Activated T-cell treated with anti-CD3 and anti-CD28 coated beads, Interleukin-2, amount 50 U/mL, for 72 hours (primary cell): ENCODE measurements at regions not wholly inside any gene's neighbourhood (a gene's known extent, or its start where the extent isn't known, plus 50 kb on each side); places are given as distances from the start of the nearest gene placed in this dataset.
A peak's percentile ranks its signal among the peaks of the same experiment; 100 is the strongest.

Experiments used
- ATAC-seq, 2 donors: fragments of 150-1000 bp; cut with Tn5 transposase; replicated peaks in 1 of 2; 2 replicates each; pipeline ENCODE4 v1.10.0; 2021; ENCODE audit warnings: moderate library complexity in 2 of 2, mild to moderate bottlenecking in 1 of 2
- DNase-seq, 2 donors: peaks; one replicate each; pipeline ENCODE4 v3.0.0; 2021 to 2022; ENCODE audit warnings: mixed read lengths in 1 of 2
- H3K27ac Mint-ChIP-seq: one replicate; pipeline ENCODE4 v1.8.0; 2022; ENCODE audit warnings: mild to moderate bottlenecking, moderate library complexity, mixed read lengths
- H3K27me3 Mint-ChIP-seq: one replicate; pipeline ENCODE4 v1.8.0; 2022; ENCODE audit warnings: low read depth, mixed read lengths
- H3K36me3 Mint-ChIP-seq, 2 donors: one replicate each; pipeline ENCODE4 v1.8.0; 2022; ENCODE audit warnings: mixed read lengths in 2 of 2, mild to moderate bottlenecking in 1 of 2; ENCODE audit not compliant: insufficient read depth in 2 of 2
- H3K4me1 Mint-ChIP-seq: one replicate; pipeline ENCODE4 v1.8.0; 2022; ENCODE audit warnings: low read depth, mixed read lengths
- H3K4me3 Mint-ChIP-seq, 2 donors: one replicate each; pipeline ENCODE4 v1.8.0; 2022; ENCODE audit warnings: mild to moderate bottlenecking in 2 of 2, mixed read lengths in 2 of 2, moderate library complexity in 2 of 2
- H3K9me3 Mint-ChIP-seq, 2 donors: one replicate each; pipeline ENCODE4 v1.8.0; 2022; ENCODE audit warnings: mixed read lengths in 2 of 2

GRCh38 chr6:80633412-80633811, 526.9 kb downstream of the BCKDHB start:
- ATAC-seq (no peak), DNase-seq (no peak)
- Mint-ChIP-seq H3K4me3 (no peak overlapping the region), H3K36me3 (no peaks in the 10 kb centered on the region), H3K4me1 (no peaks in the 10 kb centered on the region), H3K27me3 (no peaks in the 10 kb centered on the region), H3K27ac (no peak overlapping the region), H3K9me3 (peaks cover 0 to 4% of the 10 kb centered on the region in 2 donors)

- Mint-ChIP-seq H3K9me3 (peaks cover 7 to 10% of the 10 kb centered on the region in 2 donors), H3K36me3 (peaks cover 1 to 2% of the 10 kb centered on the region in 2 donors), H3K4me3 (no peak overlapping the region), H3K27me3 (no peaks in the 10 kb centered on the region), H3K27ac (no peak overlapping the region), H3K4me1 (no peaks in the 10 kb centered on the region)
- ATAC-seq (no peak), DNase-seq (no peak)
These were observed 518.9 kb downstream of the BCKDHB start for GRCh38 chr6:80625405-80625804.

DNA sequence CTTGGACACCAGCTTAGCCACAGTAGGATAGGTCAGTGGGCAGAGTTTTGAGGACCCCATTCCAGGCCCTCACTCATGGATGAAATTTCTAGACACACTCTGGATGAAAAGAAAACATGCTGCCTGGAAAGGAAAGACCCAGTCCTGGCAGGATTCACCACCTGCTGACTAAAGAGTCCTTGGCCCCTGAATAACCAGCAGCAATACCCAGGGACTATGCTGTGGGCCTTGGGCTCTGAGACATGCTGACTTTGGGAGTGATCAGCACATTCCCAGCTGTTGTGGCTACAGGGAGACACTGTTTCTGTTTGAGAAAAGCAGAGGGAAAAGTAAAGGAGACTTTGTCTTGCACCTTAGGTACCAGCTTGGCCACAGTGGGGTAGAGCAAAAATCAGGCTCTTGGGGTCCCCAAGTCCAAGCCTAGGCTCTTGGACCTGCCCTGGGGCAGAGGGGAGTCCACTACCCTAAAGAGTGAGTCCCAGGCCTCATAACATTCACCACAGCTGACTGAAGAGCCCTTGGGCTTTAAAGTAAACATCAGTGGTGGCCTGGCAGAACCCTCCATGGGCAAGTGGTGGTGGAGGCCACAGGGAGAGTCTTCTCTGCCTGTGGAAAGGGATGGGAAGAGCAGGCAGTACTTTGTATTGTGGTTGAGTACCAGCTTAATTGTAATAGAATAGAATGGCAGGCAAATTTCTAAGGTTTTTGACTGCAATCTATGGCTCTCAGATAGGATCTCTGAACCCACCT, 516.8 kb downstream of the BCKDHB start:
- Mint-ChIP-seq H3K9me3 (peaks cover 7 to 13% of the 10 kb centered on the region in 2 donors), H3K27me3 (no peaks in the 10 kb centered on the region), H3K27ac (no peak overlapping the region), H3K4me3 (no peak overlapping the region), H3K4me1 (no peaks in the 10 kb centered on the region), H3K36me3 (peaks cover 1 to 2% of the 10 kb centered on the region in 2 donors)
- ATAC-seq (no peak), DNase-seq (no peak)

- H3K4me1 Mint-ChIP-seq, result no peaks in the 10 kb centered on the region
- ATAC-seq, result no peak
- H3K9me3 Mint-ChIP-seq, result peaks cover 8 to 13% of the 10 kb centered on the region in 2 donors
These were observed 516.2 kb downstream of the BCKDHB start for GRCh38 chr6:80622641-80623040.

DNA sequence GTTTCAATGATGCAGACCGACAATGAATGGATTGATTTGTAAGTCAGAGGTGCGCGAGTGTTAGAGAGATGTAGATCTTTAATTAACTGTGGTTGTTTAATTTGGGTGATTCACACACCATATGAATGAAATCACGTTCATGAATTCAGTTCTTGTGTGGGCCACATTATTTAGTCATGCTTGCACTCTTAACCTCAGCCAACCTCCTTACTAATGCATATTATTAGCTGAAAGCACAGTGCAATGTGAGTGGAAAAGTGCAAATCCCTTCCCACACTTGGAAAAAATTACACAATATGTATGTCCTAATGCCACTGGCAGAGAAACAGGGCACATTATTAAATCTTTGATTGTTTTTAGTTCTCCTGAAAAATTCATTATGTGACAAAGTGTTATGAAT, 512.5 kb downstream of the BCKDHB start:
- H3K27me3 Mint-ChIP-seq, result no peaks in the 10 kb centered on the region
- DNase-seq (no peak), ATAC-seq (no peak)
- H3K4me1 Mint-ChIP-seq, result no peaks in the 10 kb centered on the region
- peaks cover 4 to 9% of the 10 kb centered on the region in 2 donors for H3K9me3 Mint-ChIP-seq
- H3K36me3 Mint-ChIP-seq, result peaks cover 0 to 1% of the 10 kb centered on the region in 2 donors
- H3K4me3 Mint-ChIP-seq, result no peak overlapping the region
- H3K27ac Mint-ChIP-seq, result no peak overlapping the region

More at GRCh38 chr6:80622641-80623040, 516.2 kb downstream of the BCKDHB start:
- no peak overlapping the region for H3K4me3 Mint-ChIP-seq
- H3K27me3 Mint-ChIP-seq, result no peaks in the 10 kb centered on the region
- no peak overlapping the region for H3K27ac Mint-ChIP-seq
- H3K36me3 Mint-ChIP-seq, result peaks cover 1 to 2% of the 10 kb centered on the region in 2 donors
- DNase-seq, result no peak

GRCh38 chr6:80610846-80611245, 504.4 kb downstream of the BCKDHB start:
- DNase-seq (no peak), ATAC-seq (peak in 1 of 2 donors; percentile 33)
- Mint-ChIP-seq H3K27me3 (no peaks in the 10 kb centered on the region), H3K4me3 (no peak overlapping the region), H3K9me3 (peaks cover 0 to 7% of the 10 kb centered on the region in 2 donors), H3K4me1 (no peaks in the 10 kb centered on the region), H3K27ac (no peak overlapping the region), H3K36me3 (peaks cover 1 to 2% of the 10 kb centered on the region in 2 donors)

DNA sequence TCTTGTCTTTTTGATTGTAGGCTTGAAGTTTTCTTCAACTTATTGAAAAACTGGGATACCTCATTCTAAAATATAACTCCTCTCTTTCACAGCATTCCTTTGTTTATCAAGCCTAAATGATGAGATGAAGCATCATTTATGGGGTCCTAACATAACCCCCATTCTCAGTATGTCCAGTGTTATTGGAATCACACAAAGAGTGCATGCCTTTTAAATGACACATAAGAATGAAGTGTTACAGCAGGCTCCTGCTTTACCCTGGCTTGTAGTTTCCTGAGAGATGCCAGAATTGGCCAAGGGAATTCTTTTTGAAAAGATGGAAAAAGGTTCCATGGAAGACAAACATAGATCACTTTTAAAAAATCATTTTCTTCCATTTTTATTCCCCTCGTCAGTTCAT, 502.4 kb downstream of the BCKDHB start:
- no peaks in the 10 kb centered on the region for H3K9me3 Mint-ChIP-seq
- no peaks in the 10 kb centered on the region for H3K4me1 Mint-ChIP-seq
- peaks cover 13% of the 10 kb centered on the region for H3K27me3 Mint-ChIP-seq
- peaks cover 0 to 2% of the 10 kb centered on the region in 2 donors for H3K36me3 Mint-ChIP-seq
- no peak for DNase-seq
- no peak for ATAC-seq
- no peak overlapping the region for H3K4me3 Mint-ChIP-seq
- H3K27ac Mint-ChIP-seq, result no peak overlapping the region

- DNase-seq (no peak), ATAC-seq (no peak)
- Mint-ChIP-seq H3K4me3 (no peak overlapping the region), H3K27ac (no peak overlapping the region), H3K36me3 (no peaks in the 10 kb centered on the region), H3K4me1 (no peaks in the 10 kb centered on the region), H3K9me3 (no peaks in the 10 kb centered on the region), H3K27me3 (peaks cover 13% of the 10 kb centered on the region)
These were observed 501.4 kb downstream of the BCKDHB start for GRCh38 chr6:80607811-80608391.

GRCh38 chr6:80605165-80605989, 498.9 kb downstream of the BCKDHB start:
- H3K9me3 Mint-ChIP-seq, result no peaks in the 10 kb centered on the region
- H3K27ac Mint-ChIP-seq, result no peak overlapping the region
- DNase-seq (peak in 1 of 2 donors; percentile 2), ATAC-seq (no peak)
- no peaks in the 10 kb centered on the region for H3K4me1 Mint-ChIP-seq
- no peaks in the 10 kb centered on the region for H3K36me3 Mint-ChIP-seq
- no peak overlapping the region for H3K4me3 Mint-ChIP-seq
- peaks cover 13% of the 10 kb centered on the region for H3K27me3 Mint-ChIP-seq

GRCh38 chr6:80603679-80604078, 497.2 kb downstream of the BCKDHB start:
- ATAC-seq, result no peak
- Mint-ChIP-seq H3K27ac (no peak overlapping the region), H3K9me3 (no peaks in the 10 kb centered on the region), H3K4me3 (no peak overlapping the region), H3K4me1 (no peaks in the 10 kb centered on the region), H3K27me3 (peaks cover 13% of the 10 kb centered on the region), H3K36me3 (no peaks in the 10 kb centered on the region)
- DNase-seq, result no peak

DNA sequence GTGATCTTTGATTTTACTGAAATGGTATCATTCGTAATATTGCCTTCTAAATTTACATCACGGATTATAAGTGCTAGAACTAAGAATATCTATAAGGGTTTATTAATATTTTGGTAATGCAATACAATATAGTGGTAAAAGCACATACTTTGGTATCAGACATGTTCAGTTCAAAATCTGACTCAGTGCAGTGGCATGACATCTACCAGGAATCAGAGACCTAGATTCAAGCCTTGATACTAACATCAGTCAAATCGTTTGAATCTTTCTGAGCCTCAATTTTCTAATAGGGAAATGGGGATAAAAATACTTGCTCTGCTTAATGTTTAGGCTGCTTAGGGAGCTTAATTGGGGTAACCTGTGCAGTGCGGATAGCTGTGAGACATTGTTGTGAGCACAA, 488.0 kb downstream of the BCKDHB start:
- no peak for DNase-seq
- H3K9me3 Mint-ChIP-seq, result no peaks in the 10 kb centered on the region
- H3K36me3 Mint-ChIP-seq, result no peaks in the 10 kb centered on the region
- H3K27ac Mint-ChIP-seq, result no peak overlapping the region
- H3K4me3 Mint-ChIP-seq, result no peak overlapping the region
- no peaks in the 10 kb centered on the region for H3K27me3 Mint-ChIP-seq
- ATAC-seq, result no peak
- no peaks in the 10 kb centered on the region for H3K4me1 Mint-ChIP-seq

GRCh38 chr6:80592436-80592835, 486.0 kb downstream of the BCKDHB start:
- H3K36me3 Mint-ChIP-seq, result no peaks in the 10 kb centered on the region
- ATAC-seq (no peak), DNase-seq (no peak)
- H3K4me3 Mint-ChIP-seq, result no peak overlapping the region
- H3K4me1 Mint-ChIP-seq, result no peaks in the 10 kb centered on the region
- no peak overlapping the region for H3K27ac Mint-ChIP-seq
- H3K27me3 Mint-ChIP-seq, result no peaks in the 10 kb centered on the region
- peaks cover under 1 to 1% of the 10 kb centered on the region in 2 donors for H3K9me3 Mint-ChIP-seq

- peaks cover 11 to 13% of the 10 kb centered on the region in 2 donors for H3K9me3 Mint-ChIP-seq
- no peaks in the 10 kb centered on the region for H3K4me1 Mint-ChIP-seq
- DNase-seq, result no peak
- no peaks in the 10 kb centered on the region for H3K27me3 Mint-ChIP-seq
- H3K36me3 Mint-ChIP-seq, result peaks cover 0 to 3% of the 10 kb centered on the region in 2 donors
- ATAC-seq, result no peak
- H3K27ac Mint-ChIP-seq, result no peak overlapping the region
- no peak overlapping the region for H3K4me3 Mint-ChIP-seq
These were observed 479.8 kb downstream of the BCKDHB start for GRCh38 chr6:80586242-80586641.
